ENCODE measurements at regions not wholly inside any gene's neighbourhood (a gene's known extent, or its start where the extent isn't known, plus 50 kb on each side); places are given as distances from the start of the nearest gene placed in this dataset.

- no peak for DNase-seq (ENCODE audit: extremely low read depth in 1 of 2, low read depth in 1 of 2)
Measured at GRCh38 chr1:13878021-13878420, 178.0 kb downstream of the PRDM2 start.

- DNase-seq (ENCODE audit: extremely low read depth in 1 of 2, low read depth in 1 of 2): no peak
Measured at GRCh38 chr1:13878451-13878850, 178.5 kb downstream of the PRDM2 start.

DNA sequence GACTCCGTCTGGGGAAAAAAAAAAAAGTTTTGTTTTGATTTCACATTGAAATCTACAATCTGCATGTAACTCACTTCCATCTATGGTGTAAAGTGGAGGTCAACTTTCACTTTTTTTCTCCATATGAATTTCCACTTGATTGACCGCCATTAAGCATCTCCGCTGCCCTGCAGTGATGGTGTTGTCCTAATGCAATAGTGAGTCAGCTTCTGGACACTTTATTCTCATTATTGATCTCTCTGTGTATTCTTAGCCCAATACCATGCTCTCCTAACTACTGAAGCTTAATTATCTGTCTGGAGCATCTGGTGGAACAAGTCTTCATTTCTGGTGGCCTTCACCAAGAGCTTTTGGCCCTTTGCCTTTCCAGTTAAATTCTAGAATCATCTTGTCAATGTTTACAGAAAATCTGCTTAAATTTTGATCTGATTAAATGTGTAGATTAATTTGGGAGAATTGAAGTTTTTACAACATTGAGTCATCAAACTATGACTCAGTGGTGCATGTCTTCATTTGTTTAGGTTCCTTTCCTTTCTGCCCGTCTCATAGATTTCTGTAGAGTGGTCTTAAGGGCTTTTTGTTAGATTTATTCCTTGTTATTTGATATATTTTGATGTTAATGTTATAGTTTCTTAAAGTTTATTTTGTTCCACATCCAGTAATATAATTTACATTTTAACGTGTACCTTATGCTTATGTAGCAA lies 181.5 kb downstream of the PRDM2 start:
- DNase-seq (ENCODE audit: extremely low read depth in 1 of 2, low read depth in 1 of 2): no peak

DNA sequence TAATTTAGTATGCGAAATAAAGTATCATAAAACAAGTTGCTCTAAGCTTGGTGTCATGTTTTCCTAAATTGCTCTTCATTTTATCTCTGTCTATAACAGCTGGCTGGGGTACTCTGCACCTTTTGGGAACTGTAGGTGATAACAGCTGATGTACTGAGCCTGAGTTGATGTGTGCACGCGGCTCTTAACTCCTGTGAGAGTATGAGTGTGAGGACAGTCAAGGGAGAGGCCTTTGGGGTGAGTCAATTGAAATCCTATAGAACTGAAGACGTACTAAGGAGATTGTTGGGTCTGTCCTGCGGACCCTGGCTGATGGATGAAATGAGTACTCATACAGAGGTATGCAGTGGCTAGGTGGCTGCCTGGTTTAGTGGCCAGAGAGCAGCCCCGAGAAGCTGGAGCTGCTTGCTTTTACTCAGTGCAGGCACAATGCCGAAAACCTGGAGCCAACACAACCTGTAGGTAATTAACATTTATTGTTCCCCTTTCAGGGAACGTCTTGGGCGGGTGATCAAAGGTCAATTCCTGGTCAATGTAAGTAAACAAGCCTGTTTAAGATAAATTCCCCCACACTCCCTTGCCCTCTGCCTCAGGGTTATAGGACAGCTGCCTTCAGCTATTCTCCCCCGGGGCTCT lies 188.5 kb downstream of the PRDM2 start:
- no peak for DNase-seq (ENCODE audit: extremely low read depth in 1 of 2, low read depth in 1 of 2)

- no peak for DNase-seq (ENCODE audit: extremely low read depth in 1 of 2, low read depth in 1 of 2)
Measured at GRCh38 chr1:13889495-13889894, 189.5 kb downstream of the PRDM2 start.

DNA sequence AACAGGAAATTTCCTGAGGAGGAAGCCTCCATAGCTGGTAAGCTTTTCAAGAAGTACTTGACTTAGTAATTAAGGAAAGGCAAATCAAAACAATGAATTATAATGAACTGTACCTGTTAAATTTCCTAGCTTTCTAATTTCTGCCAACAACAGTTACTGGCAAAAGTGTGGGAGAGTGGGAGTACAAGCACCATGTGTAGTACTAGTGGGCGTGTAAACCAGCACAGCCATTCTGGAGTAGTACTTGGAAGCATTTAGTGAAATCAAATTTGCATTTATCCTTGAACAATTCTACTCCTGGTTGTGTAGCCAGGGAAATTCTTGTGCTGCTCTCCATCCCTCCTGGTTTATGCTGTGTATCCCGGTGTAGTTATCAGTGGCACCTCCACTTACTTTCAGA lies 190.8 kb downstream of the PRDM2 start:
- DNase-seq (ENCODE audit: extremely low read depth in 1 of 2, low read depth in 1 of 2): no peak

- DNase-seq (ENCODE audit: extremely low read depth in 1 of 2, low read depth in 1 of 2): no peak
Measured at GRCh38 chr1:13892198-13892597, 192.2 kb downstream of the PRDM2 start.

DNA sequence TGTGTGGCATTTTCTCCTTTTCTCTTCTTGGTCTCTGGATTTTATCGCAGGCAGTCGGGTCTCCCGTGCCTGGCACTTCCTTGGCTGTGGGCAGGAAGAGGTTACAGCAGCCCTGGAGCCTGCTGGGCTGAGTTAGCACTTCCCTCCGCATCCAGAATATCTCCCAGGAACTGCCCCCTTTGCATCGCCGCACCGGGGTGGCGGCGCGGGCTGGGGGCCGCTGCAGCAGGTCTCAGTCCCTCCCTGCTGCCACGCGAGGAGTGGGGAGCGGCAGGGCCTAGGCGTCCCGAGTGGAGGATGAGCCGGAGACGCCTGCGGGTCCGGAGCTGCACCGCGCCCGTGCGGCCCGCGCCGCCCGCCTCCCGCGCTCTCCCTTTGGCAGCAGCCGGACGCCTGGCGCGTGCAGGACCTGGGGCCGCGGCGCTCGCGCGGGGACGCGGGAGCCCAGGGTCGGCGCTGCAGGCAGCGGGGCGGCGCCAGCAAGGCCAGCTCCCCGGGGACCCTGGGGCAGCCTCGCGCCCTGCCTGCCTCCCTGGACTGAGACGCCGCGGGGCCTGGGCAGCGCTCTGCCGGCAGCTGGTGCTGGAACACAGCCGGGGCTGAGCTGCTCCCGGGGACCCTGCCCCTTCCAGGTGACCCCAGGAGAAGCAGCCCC lies 192.8 kb downstream of the PRDM2 start:
- no peak for DNase-seq (ENCODE audit: extremely low read depth in 1 of 2, low read depth in 1 of 2)

GRCh38 chr1:13893409-13893821 lies 193.4 kb downstream of the PRDM2 start:
- no peak for DNase-seq (ENCODE audit: extremely low read depth in 1 of 2, low read depth in 1 of 2)

DNA sequence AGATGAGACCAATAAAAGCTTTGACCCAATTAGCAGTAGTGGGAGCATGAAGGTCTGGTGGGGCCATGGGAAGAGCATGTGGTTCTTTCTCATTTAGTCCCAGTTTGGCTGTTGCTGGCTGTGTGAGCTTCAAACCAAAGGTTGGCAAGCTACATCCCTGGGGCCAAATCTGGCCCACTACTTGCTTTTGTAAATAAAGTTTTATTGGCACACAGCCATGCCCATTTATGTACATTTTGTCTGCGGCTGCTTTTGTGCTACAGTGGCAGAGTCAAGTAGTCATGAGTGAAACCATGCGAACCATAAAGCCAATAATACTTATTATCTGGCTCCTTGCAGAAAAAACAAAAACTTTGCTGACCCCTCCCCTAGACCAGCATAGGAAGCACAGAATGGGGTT lies 196.9 kb downstream of the PRDM2 start:
- DNase-seq (ENCODE audit: extremely low read depth in 1 of 2, low read depth in 1 of 2): no peak

DNA sequence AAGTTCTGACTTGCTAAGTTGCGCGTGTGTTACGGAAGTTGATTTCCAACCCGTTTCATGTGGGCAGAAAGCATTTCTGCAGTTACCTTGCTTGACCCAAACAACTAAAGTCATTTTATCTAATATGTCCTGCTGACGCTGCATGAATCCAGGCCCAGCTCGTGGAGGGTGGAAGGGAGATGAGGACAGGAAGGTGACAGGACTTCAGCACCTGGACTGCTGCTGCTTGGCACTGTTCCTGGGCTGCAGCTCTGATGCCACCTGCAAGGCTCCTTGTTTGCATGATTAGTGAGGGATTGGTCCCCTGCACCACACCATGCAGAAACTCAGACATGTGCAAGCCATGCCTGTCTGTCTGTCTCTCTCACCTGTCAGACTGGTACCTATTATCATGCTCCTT lies 198.4 kb downstream of the PRDM2 start:
- DNase-seq (ENCODE audit: extremely low read depth in 1 of 2, low read depth in 1 of 2): no peak

DNA sequence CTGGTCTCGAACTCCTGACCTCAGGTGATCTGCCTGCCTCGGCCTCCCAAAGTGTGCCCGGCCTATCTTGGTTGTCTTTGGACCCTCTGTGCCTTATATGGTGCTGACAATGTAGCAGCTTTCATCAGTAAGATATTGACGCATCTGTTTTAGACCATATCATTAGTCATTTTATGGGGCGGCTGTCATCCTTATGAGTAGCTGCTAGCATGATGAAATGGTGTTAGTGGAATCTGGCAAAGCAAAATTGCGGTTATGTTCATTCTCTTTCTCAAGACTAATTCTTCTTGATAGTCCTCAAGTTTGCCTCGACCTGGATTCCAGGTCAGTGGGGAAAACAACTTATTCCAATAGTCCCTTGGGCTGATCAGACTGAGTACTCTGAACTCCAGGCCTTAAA lies 199.9 kb downstream of the PRDM2 start:
- DNase-seq (ENCODE audit: extremely low read depth in 1 of 2, low read depth in 1 of 2): no peak

DNA sequence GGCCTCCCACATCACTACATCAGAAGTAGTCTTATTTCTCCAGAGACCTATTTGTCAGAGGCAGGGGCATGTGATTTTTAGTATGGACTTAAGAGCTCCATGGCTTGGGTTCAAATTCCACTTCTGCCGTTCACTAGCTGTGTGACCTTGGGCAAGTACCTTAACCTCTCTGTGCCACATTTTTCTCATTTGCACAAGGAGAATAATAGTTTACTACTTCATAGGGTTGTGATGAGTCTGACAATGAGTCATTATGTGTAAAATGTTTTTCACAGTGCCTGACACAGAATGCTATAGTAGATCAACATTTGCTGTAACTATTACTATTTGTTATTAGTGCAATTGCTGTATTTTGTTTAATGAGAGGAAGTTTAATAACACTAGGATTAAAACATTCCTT lies 200.6 kb downstream of the PRDM2 start:
- no peak for DNase-seq (ENCODE audit: extremely low read depth in 1 of 2, low read depth in 1 of 2)

DNA sequence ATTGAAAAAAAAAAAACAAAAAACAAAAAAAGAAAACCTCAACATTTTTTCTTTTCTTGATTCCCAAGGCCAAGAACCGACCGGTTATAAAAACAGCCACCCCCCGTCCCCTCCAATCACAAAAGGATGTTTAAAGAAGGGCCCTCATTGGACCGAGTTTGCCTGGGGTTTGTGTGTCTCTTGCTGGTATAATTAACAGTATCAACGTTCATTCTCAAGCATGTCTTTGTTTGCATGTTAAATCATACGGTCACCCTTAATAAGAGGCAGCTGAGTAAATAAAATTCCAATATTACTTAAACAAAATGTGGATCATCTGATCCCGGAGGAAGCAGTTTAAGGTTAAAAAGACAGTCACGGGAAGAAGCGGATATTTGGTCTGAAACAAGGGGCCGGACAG lies 201.1 kb downstream of the PRDM2 start:
- DNase-seq (ENCODE audit: extremely low read depth in 1 of 2, low read depth in 1 of 2): no peak

GRCh38 chr1:13901597-13901996 lies 201.6 kb downstream of the PRDM2 start:
- no peak for DNase-seq (ENCODE audit: extremely low read depth in 1 of 2, low read depth in 1 of 2)

GRCh38 chr1:13908128-13908527 lies 208.1 kb downstream of the PRDM2 start:
- DNase-seq (ENCODE audit: extremely low read depth in 1 of 2, low read depth in 1 of 2): no peak

DNA sequence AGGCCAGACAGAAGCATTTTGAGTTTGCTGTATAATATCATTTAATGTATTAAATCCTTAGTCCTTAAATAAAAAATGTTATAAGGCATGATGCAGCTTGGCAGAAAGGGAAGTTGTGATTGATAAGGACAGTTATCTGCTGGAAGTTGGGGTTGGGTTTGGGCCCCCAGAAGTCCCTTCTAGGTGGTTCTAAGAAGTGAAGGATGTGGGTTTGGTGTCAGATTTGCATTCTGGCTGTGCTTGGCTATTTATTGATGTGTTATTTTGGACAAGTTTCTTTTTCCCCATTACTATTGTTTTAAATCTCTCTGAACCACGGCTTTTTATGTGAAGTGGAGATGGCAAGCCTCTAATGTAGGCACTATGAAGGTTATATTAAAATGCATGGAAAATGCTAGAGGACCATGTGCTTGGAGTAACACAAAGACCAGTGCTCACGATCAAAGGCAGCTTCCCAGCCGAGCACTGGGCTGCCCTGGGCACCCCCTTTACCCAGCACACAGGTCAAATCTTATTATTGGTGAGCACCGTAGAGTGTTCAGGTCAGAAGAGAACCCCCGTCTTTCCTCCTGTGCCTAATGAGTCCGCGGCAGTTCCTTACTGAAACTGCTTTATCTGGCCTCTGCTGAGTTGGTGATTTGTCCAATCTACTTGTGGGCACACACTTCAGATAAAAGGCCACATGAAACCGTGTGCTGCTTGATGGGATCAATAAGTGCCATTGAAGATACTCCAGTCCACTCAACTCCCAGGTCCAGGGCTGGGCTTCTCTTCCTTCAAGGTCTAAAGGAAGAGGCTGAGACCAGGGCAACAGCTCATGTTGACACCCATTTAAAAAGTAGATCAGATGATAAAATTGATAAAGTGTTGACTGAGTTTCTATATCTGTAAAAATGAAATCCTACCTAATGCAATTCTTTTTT lies 212.0 kb downstream of the PRDM2 start:
- no peak for DNase-seq (ENCODE audit: extremely low read depth in 1 of 2, low read depth in 1 of 2)

DNA sequence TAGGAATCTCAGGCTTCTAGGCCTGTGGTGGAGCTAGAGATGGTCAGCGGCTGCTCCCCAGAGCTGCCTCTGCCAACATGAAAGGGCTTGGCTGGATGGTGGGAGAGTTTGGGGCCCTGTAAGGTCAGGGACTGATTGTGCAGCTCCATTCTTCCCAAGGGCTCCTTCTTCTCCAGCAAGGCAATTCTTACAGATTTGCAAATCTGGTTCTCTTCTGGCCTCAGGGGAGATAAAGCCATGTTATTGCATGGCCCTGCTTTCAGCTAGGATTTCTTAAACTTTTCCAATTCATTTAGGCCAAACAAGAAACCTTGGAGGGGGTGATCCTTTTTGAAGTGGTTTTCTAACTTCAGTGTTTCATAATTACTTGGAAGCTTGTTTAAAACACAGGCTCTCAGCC lies 213.4 kb downstream of the PRDM2 start:
- no peak for DNase-seq (ENCODE audit: extremely low read depth in 1 of 2, low read depth in 1 of 2)

DNA sequence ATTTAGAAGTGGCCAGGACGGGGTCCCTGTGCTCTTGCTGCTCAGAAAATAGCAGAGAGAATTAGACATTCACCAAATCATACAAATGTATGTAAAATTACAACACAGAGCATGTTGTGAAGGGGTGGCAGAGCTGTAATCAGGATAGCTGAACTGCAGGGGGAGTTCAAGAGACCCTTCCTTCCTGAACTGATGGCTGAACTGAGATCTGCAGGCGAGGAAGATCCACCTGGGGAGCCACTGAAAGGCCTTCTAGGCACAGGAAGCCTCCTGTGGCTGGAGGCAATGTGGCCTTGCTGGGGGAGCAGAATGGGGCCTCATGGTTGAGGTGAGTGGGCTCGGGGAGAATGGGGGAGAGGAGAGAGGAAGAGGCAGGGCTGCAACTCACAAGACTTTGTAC lies 216.5 kb downstream of the PRDM2 start:
- DNase-seq (ENCODE audit: extremely low read depth in 1 of 2, low read depth in 1 of 2): no peak

DNA sequence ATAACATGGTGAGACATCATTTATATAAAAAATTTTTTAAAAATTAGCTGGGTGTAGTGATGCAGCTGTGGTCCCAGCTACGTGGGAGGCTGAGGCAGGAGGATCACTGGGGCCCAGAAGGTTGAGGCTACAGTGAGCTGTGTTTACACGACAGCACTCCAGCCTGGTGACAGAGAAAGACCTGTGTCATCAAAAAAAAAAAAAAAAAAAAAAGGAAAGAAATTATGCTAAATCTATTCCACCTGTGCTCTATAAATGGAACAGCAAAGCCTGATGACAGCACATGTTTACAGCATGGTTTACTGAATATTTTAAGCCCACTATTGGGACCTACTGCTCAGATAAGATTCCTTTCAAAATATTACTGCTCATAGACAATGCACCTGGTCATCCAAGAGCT lies 217.6 kb downstream of the PRDM2 start:
- no peak for DNase-seq (ENCODE audit: extremely low read depth in 1 of 2, low read depth in 1 of 2)

DNA sequence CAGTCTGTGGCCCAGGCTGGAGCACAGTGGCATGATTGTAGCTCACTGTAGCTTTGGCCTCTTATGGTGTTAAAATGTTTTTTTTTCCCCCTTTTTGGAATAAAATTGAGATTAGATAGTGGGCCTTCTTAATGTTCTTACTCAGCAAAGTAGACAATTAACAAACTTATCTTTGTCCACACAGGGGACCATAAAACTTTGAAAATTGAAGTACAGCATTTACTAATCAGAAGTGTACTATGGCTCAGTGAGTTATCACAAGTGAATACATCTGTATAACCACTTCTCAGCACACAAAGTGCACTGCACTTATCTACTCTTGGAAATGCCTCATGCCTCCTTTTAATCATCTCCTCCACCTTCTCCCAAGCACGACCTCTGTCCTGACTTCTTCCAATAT lies 218.9 kb downstream of the PRDM2 start:
- no peak for DNase-seq (ENCODE audit: extremely low read depth in 1 of 2, low read depth in 1 of 2)

All from activated CD8-positive, alpha-beta memory T cell treated with anti-CD3 and anti-CD28 coated beads for 1 hour (primary cell).